HepG2 (cell line): ENCODE measurements at regions not wholly inside any gene's neighbourhood (a gene's known extent, or its start where the extent isn't known, plus 50 kb on each side); places are given as distances from the start of the nearest gene placed in this dataset.

Experiments used
- ATAC-seq: fragments of 200-7000 bp; cut with Tn5 transposase; 3 replicates; pipeline ENCODE4 v1.9.1; 2020; ENCODE audit warnings: mild to moderate bottlenecking, moderate library complexity
- BruUV-seq: library from RNA; stranded (reverse); fragments of 400-500 nt; replicated peaks from 2 replicates; lab custom pipeline; 2021; lab: Mats Ljungman, UMichigan
- CTCF ChIA-PET: fragments of 300-600 bp; formaldehyde crosslinking; extraction: SDS; loops from one replicate; lab custom pipeline; 2021; ENCODE audit warnings: low total read pairs, inconsistent platforms, low intra/inter-chr PET ratio; lab: Yijun Ruan, JAX
- POLR2A ChIA-PET: fragments of 350-600 bp; sonication (Branson Sonifier 250); formaldehyde crosslinking; loops from one replicate; lab custom pipeline; 2020; ENCODE audit warnings: antibody characterized with exemption, inconsistent platforms; lab: Yijun Ruan, JAX
- DNase-seq: peaks from one replicate; pipeline ENCODE4 v3.0.0-alpha.2; 2015; ENCODE audit warnings: low spot score
- FAIRE-seq: peaks from 3 replicates; lab custom pipeline; 2011; peaks lifted over from hg19 to GRCh38; lab: Jason Lieb, UNC
- H2AFZ ChIP-seq: one replicate; pipeline ENCODE4 v1.6.1; 2011; ENCODE audit warnings: low read length, inconsistent platforms
- H3K27ac ChIP-seq: fragments of 300-600 bp; 3 replicates; pipeline ENCODE4 v1.8.0; 2011; ENCODE audit warnings: mixed run types, mild to moderate bottlenecking, mixed read lengths, low read length, inconsistent platforms; ENCODE audit not compliant: insufficient read depth; ENCODE audit errors: extremely low read length
- H3K27me3 ChIP-seq, 2 experiments: fragments of 200-600 bp in 1 of 2; 2 replicates in 1 of 2; 3 replicates in 1 of 2; pipeline versions ENCODE4 v1.6.0 to v1.8.0; 2011; ENCODE audit warnings: low read length in 2 of 2, mild to moderate bottlenecking in 2 of 2, moderate library complexity in 2 of 2, inconsistent platforms in 1 of 2; ENCODE audit not compliant: insufficient read depth in 2 of 2, control insufficient read depth in 1 of 2
- H3K36me3 ChIP-seq, 2 experiments: fragments of 200-600 bp in 1 of 2; replicated peaks in 1 of 2; 2 replicates in 1 of 2; 3 replicates in 1 of 2; pipeline versions ENCODE4 v1.5.1 to v1.8.0; 2011; ENCODE audit warnings: low read length in 2 of 2, inconsistent platforms in 1 of 2; ENCODE audit not compliant: insufficient read depth in 2 of 2, control insufficient read depth in 1 of 2
- H3K4me1 ChIP-seq: 2 replicates; pipeline ENCODE4 v1.5.1; 2012; ENCODE audit warnings: low read length, inconsistent platforms; ENCODE audit not compliant: insufficient read depth
- H3K4me2 ChIP-seq: 2 replicates; pipeline ENCODE4 v1.6.0; 2011; ENCODE audit warnings: low read depth, low read length, inconsistent platforms
- H3K4me3 ChIP-seq, 3 experiments: fragments of 200-600 bp in 1 of 3; sonication (generic), shearing (Covaris generic) in 1 of 3; replicated peaks in 1 of 3; 2 replicates each; pipeline ENCODE4 v1.5.1; 2011 to 2016; ENCODE audit warnings: low read length in 3 of 3, inconsistent platforms in 2 of 3, low read depth in 2 of 3, mild to moderate bottlenecking in 2 of 3, control low read depth in 1 of 3, mixed read lengths in 1 of 3; ENCODE audit not compliant: insufficient read depth in 1 of 3
- H3K79me2 ChIP-seq: one replicate; pipeline ENCODE4 v1.6.1; 2011; ENCODE audit warnings: low read length, inconsistent platforms; ENCODE audit not compliant: insufficient read depth
- H3K9ac ChIP-seq: 2 replicates; pipeline ENCODE4 v1.6.0; 2011; ENCODE audit warnings: mild to moderate bottlenecking, low read depth, low read length, inconsistent platforms; ENCODE audit not compliant: insufficient read depth
- H3K9me3 ChIP-seq: 2 replicates; pipeline ENCODE4 v1.5.1; 2012; ENCODE audit warnings: mild to moderate bottlenecking, low read length
- H4K20me1 ChIP-seq: 2 replicates; pipeline ENCODE4 v1.6.0; 2011; ENCODE audit warnings: inconsistent platforms, mild to moderate bottlenecking, low read length, moderate library complexity; ENCODE audit not compliant: insufficient read depth
- AHR ChIP-seq: IDR thresholded peaks from 2 replicates; pipeline ENCODE4 v1.6.1; 2018; ENCODE audit warnings: missing genetic modification reagents, missing compliant biosample characterization
- DMTF1 ChIP-seq: sonication (generic); formaldehyde crosslinking; IDR thresholded peaks from 2 replicates; pipeline ENCODE4 v1.4.0; 2020; ENCODE audit warnings: mild to moderate bottlenecking, missing genetic modification reagents
- HMGXB4 ChIP-seq, 2 experiments: sonication (generic) in 1 of 2; formaldehyde crosslinking in 1 of 2; IDR thresholded peaks; 2 replicates each; pipeline versions ENCODE4 v1.4.0 to v1.6.1; 2018 to 2020; ENCODE audit warnings: missing genetic modification reagents in 2 of 2, borderline replicate concordance in 1 of 2, low read depth in 1 of 2, mild to moderate bottlenecking in 1 of 2, missing biosample characterization in 1 of 2
- MTERF4 ChIP-seq: sonication (generic); formaldehyde crosslinking; IDR thresholded peaks from 2 replicates; pipeline ENCODE4 v1.8.0; 2023; ENCODE audit warnings: mild to moderate bottlenecking, missing genetic modification reagents
- POLR2A ChIP-seq, 2 experiments: IDR thresholded peaks; 2 replicates each; pipeline ENCODE4 v1.6.1; 2011; ENCODE audit warnings: low read depth in 2 of 2, low read length in 2 of 2, mild to moderate bottlenecking in 1 of 2, moderate library complexity in 1 of 2; ENCODE audit not compliant: insufficient read depth in 1 of 2
- RFX3 ChIP-seq: IDR thresholded peaks from 2 replicates; pipeline ENCODE4 v1.6.1; 2016; ENCODE audit warnings: missing biosample characterization, missing genetic modification reagents
- RFXAP ChIP-seq: sonication (generic); formaldehyde crosslinking; IDR thresholded peaks from 2 replicates; pipeline ENCODE4 v1.4.0; 2020; ENCODE audit warnings: missing genetic modification reagents, borderline replicate concordance
- SRF ChIP-seq: IDR thresholded peaks from 2 replicates; pipeline ENCODE4 v1.6.1; 2011; ENCODE audit warnings: mild to moderate bottlenecking, low read depth, low read length, moderate library complexity
- ZBTB1 ChIP-seq: sonication (generic); formaldehyde crosslinking; IDR thresholded peaks from 2 replicates; pipeline ENCODE4 v1.4.0; 2020; ENCODE audit warnings: missing genetic modification reagents, borderline replicate concordance
- ZBTB20 ChIP-seq: sonication (generic); formaldehyde crosslinking; IDR thresholded peaks from 2 replicates; pipeline ENCODE4 v1.8.1; 2023; ENCODE audit warnings: missing genetic modification reagents, low read depth, mild to moderate bottlenecking, borderline replicate concordance
- ZKSCAN1 ChIP-seq: fragments of 150-350 bp; IDR thresholded peaks from 2 replicates; pipeline ENCODE4 v1.6.1; 2014; ENCODE audit warnings: low read length
- ZNF460 ChIP-seq: sonication (generic); formaldehyde crosslinking; IDR thresholded peaks from 2 replicates; pipeline ENCODE4 v1.5.1; 2020; ENCODE audit warnings: missing genetic modification reagents, mild to moderate bottlenecking, borderline replicate concordance
- ZNF816 ChIP-seq: sonication (generic); formaldehyde crosslinking; IDR thresholded peaks from 2 replicates; pipeline ENCODE4 v1.8.0; 2022; ENCODE audit warnings: missing genetic modification reagents, mild to moderate bottlenecking, borderline replicate concordance
- WGBS: methylation state at CpG from one replicate; pipeline ENCODE4 v1.1.6; 2017; ENCODE audit warnings: low lambda C conversion rate; 5-methylcytosine and 5-hydroxymethylcytosine counted together
- in situ Hi-C: cut with HindIII; loops from 2 replicates; pipeline ENCODE4 v1.10.0; 2017; ENCODE audit warnings: low pct_unique_long_range_greater_than_20kb; ENCODE audit not compliant: extremely low pct_ligation_motif_present
- intact Hi-C: fragments of 100-400 bp; cut with micrococcal nuclease; formaldehyde crosslinking; loops from one replicate; pipeline ENCODE4 v1.10.0; 2022; ENCODE audit not compliant: unreplicated experiment

- no peak for TF ChIP-seq DMTF1 (CRISPR knock-in tag)
- TF ChIP-seq POLR2A (IDR thresholded peaks at IDR 0.05; ENCODE audit: insufficient read depth in 1 of 2, low read depth in 2 of 2, low read length in 2 of 2) = no peak
- TF ChIP-seq AHR (CRISPR knock-in tag) = no peak
- TF ChIP-seq ZNF816 = no peak
- no peak for TF ChIP-seq HMGXB4 (CRISPR knock-in tag; IDR thresholded peaks at IDR 0.05; ENCODE audit: borderline replicate concordance in 1 of 2, low read depth in 1 of 2)
- TF ChIP-seq ZKSCAN1 = no peak
- TF ChIP-seq RFX3 (CRISPR knock-in tag) = no peak
- no peak for TF ChIP-seq ZBTB20 (CRISPR knock-in tag)
Measured at GRCh38 chr10:125510998-125511397, 172.0 kb downstream of the TEX36 start (continued).

GRCh38 chr10:125505648-125506047 lies 177.3 kb downstream of the TEX36 start:
- Histone ChIP-seq H3K9ac (no peak overlapping the region), H3K4me2 (no peak overlapping the region), H3K27me3 (peaks cover 2 to 8% of the 10 kb centered on the region in 2 experiments; a peak in 2 of 5 replicates), H2AFZ (no peak overlapping the region), H3K79me2 (no peaks in the 10 kb centered on the region), H4K20me1 (no peaks in the 10 kb centered on the region), H3K4me1 (no peaks in the 10 kb centered on the region), H3K4me3 (no peak overlapping the region), H3K9me3 (no peaks in the 10 kb centered on the region), H3K27ac (no peak overlapping the region), H3K36me3 (no peaks in the 10 kb centered on the region)
- intact Hi-C loops (no loop called here), in situ Hi-C loops (no loop called here)
- ChIA-PET POLR2A (no interaction called here), CTCF (no interaction called here)
- ATAC-seq (no peak), DNase-seq (no peak), FAIRE-seq (no peak)
- TF ChIP-seq ZNF460 (CRISPR knock-in tag) (no peak), MTERF4 (no peak), SRF (no peak), RFXAP (no peak), ZBTB1 (CRISPR knock-in tag) (no peak)
- 19% methylated on average over 3 of the region's 3 CpGs for WGBS
- BruUV-seq = no TSS peak
